ENCODE measurements at regions not wholly inside any gene's neighbourhood (a gene's known extent, or its start where the extent isn't known, plus 50 kb on each side); places are given as distances from the start of the nearest gene placed in this dataset.

DNA sequence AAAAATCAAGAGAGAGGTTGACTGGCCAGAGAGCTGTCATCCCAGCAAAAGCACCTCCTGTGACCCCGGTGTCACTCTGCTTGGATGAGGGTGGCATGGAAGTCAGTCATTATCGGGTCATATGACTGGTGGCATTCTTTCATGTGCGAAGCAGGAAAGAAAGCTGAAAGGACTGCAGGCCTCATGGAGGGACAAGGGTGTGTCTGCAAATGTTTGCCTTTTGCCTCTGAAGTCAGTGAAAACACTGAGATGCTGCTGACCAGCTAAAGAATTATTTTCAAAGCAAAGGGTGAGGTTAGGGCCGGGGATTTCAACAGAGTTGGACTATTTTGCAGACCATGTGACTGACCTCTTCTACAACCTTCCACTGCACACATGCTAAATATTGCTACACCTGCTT, 298.3 kb downstream of the CSNK1G3 start:
- no peak for TF ChIP-seq RARB (CRISPR knock-in tag; IDR thresholded peaks at IDR 0.05)
- TF ChIP-seq, protein P1, sequence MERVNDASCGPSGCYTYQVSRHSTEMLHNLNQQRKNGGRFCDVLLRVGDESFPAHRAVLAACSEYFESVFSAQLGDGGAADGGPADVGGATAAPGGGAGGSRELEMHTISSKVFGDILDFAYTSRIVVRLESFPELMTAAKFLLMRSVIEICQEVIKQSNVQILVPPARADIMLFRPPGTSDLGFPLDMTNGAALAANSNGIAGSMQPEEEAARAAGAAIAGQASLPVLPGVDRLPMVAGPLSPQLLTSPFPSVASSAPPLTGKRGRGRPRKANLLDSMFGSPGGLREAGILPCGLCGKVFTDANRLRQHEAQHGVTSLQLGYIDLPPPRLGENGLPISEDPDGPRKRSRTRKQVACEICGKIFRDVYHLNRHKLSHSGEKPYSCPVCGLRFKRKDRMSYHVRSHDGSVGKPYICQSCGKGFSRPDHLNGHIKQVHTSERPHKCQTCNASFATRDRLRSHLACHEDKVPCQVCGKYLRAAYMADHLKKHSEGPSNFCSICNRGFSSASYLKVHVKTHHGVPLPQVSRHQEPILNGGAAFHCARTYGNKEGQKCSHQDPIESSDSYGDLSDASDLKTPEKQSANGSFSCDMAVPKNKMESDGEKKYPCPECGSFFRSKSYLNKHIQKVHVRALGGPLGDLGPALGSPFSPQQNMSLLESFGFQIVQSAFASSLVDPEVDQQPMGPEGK (CRISPR knock-in tag; IDR thresholded peaks at IDR 0.05; ENCODE audit: borderline replicate concordance): no peak
- no peak for TF ChIP-seq SNAI2 (CRISPR knock-in tag; IDR thresholded peaks at IDR 0.05)
- TF ChIP-seq ZFP30 (CRISPR knock-in tag; IDR thresholded peaks at IDR 0.05): no peak
- no peak for TF ChIP-seq ZFP3 (CRISPR knock-in tag; IDR thresholded peaks at IDR 0.05)
- TF ChIP-seq ISL1 (CRISPR knock-in tag; IDR thresholded peaks at IDR 0.05): no peak
- no peak for TF ChIP-seq ARNTL (CRISPR knock-in tag; IDR thresholded peaks at IDR 0.05; ENCODE audit: borderline replicate concordance, low read depth)
- no peak for TF ChIP-seq ZNF70 (CRISPR knock-in tag; IDR thresholded peaks at IDR 0.05)
- no peak for TF ChIP-seq CSDC2 (CRISPR knock-in tag; IDR thresholded peaks at IDR 0.05)
- TF ChIP-seq, protein P2, sequence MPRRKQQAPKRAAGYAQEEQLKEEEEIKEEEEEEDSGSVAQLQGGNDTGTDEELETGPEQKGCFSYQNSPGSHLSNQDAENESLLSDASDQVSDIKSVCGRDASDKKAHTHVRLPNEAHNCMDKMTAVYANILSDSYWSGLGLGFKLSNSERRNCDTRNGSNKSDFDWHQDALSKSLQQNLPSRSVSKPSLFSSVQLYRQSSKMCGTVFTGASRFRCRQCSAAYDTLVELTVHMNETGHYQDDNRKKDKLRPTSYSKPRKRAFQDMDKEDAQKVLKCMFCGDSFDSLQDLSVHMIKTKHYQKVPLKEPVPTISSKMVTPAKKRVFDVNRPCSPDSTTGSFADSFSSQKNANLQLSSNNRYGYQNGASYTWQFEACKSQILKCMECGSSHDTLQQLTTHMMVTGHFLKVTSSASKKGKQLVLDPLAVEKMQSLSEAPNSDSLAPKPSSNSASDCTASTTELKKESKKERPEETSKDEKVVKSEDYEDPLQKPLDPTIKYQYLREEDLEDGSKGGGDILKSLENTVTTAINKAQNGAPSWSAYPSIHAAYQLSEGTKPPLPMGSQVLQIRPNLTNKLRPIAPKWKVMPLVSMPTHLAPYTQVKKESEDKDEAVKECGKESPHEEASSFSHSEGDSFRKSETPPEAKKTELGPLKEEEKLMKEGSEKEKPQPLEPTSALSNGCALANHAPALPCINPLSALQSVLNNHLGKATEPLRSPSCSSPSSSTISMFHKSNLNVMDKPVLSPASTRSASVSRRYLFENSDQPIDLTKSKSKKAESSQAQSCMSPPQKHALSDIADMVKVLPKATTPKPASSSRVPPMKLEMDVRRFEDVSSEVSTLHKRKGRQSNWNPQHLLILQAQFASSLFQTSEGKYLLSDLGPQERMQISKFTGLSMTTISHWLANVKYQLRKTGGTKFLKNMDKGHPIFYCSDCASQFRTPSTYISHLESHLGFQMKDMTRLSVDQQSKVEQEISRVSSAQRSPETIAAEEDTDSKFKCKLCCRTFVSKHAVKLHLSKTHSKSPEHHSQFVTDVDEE (CRISPR knock-in tag; IDR thresholded peaks at IDR 0.05): no peak
- TF ChIP-seq PPARA (CRISPR knock-in tag; IDR thresholded peaks at IDR 0.05; ENCODE audit: borderline replicate concordance): no peak
